Mesendoderm (in vitro differentiated cells): ENCODE measurements at regions not wholly inside any gene's neighbourhood (a gene's known extent, or its start where the extent isn't known, plus 50 kb on each side); places are given as distances from the start of the nearest gene placed in this dataset.

ENCODE experiments used
- DNase-seq: peaks from one replicate; pipeline ENCODE4 v3.0.0; 2013
- H2AK5ac ChIP-seq: 2 replicates; pipeline ENCODE4 v1.6.1; 2013; ENCODE audit warnings: low read length, inconsistent platforms
- H2BK120ac ChIP-seq: 2 replicates; pipeline ENCODE4 v1.6.1; 2013; ENCODE audit warnings: low read depth, mild to moderate bottlenecking, low read length, moderate library complexity, mixed read lengths
- H2BK15ac ChIP-seq: replicated peaks from 2 replicates; pipeline ENCODE4 v1.6.1; 2013; ENCODE audit warnings: low read depth, mild to moderate bottlenecking, moderate library complexity
- H2BK5ac ChIP-seq: 2 replicates; pipeline ENCODE4 v1.6.1; 2013; ENCODE audit warnings: low read length, inconsistent platforms
- H3K18ac ChIP-seq: 2 replicates; pipeline ENCODE4 v1.6.1; 2013; ENCODE audit warnings: mild to moderate bottlenecking, low read length, mixed read lengths
- H3K23ac ChIP-seq: one replicate; pipeline ENCODE4 v1.6.1; 2013; ENCODE audit warnings: low read length
- H3K27ac ChIP-seq: 2 replicates; pipeline ENCODE4 v1.5.1; 2013; ENCODE audit warnings: low read depth, mild to moderate bottlenecking, inconsistent platforms, low read length, moderate library complexity
- H3K27me3 ChIP-seq: 2 replicates; pipeline ENCODE4 v1.6.1; 2013; ENCODE audit warnings: low read length, control low read depth, mild to moderate bottlenecking, inconsistent platforms; ENCODE audit not compliant: insufficient read depth, poor library complexity
- H3K36me3 ChIP-seq: 2 replicates; pipeline ENCODE4 v1.6.1; 2013; ENCODE audit warnings: low read length, inconsistent platforms; ENCODE audit not compliant: control insufficient read depth, insufficient read depth
- H3K4ac ChIP-seq: one replicate; pipeline ENCODE4 v1.6.1; 2013; ENCODE audit warnings: low read depth, mild to moderate bottlenecking, low read length, moderate library complexity
- H3K4me1 ChIP-seq: 2 replicates; pipeline ENCODE4 v1.6.1; 2013; ENCODE audit warnings: low read depth, low read length, inconsistent platforms; ENCODE audit not compliant: control insufficient read depth
- H3K4me2 ChIP-seq: 2 replicates; pipeline ENCODE4 v1.6.1; 2013; ENCODE audit warnings: low read length
- H3K4me3 ChIP-seq: 2 replicates; pipeline ENCODE4 v1.5.1; 2013; ENCODE audit warnings: mild to moderate bottlenecking, low read length
- H3K56ac ChIP-seq: one replicate; pipeline ENCODE4 v1.6.1; 2013; ENCODE audit warnings: low read length
- H3K79me1 ChIP-seq: 2 replicates; pipeline ENCODE4 v1.6.1; 2013; ENCODE audit warnings: low read length, inconsistent platforms
- H3K79me2 ChIP-seq: 2 replicates; pipeline ENCODE4 v1.6.1; 2013; ENCODE audit warnings: mild to moderate bottlenecking, low read length; ENCODE audit not compliant: control insufficient read depth, insufficient read depth
- H3K9ac ChIP-seq: 2 replicates; pipeline ENCODE4 v1.6.1; 2013; ENCODE audit warnings: low read length, inconsistent platforms
- H4K5ac ChIP-seq: one replicate; pipeline ENCODE4 v1.6.1; 2013; ENCODE audit warnings: low read length
- H4K8ac ChIP-seq: one replicate; pipeline ENCODE4 v1.6.1; 2013; ENCODE audit warnings: low read depth, mild to moderate bottlenecking, control low read depth, low read length, moderate library complexity
- WGBS: extraction: QIAGEN DNeasy Blood & Tissue Kit; methylation state at CpG from one replicate; pipeline ENCODE4 v1.1.7; 2013; ENCODE audit warnings: low lambda C conversion rate, missing lambda C conversion rate; ENCODE audit not compliant: insufficient coverage; ENCODE audit errors: extremely low coverage; 5-methylcytosine and 5-hydroxymethylcytosine counted together

GRCh38 chr13:87280139-87280538 is 391.0 kb upstream of the SLITRK5 start:
- Histone ChIP-seq H4K5ac (no peak overlapping the region), H3K79me2 (no peaks in the 10 kb centered on the region), H3K4me1 (no peaks in the 10 kb centered on the region), H3K23ac (no peak overlapping the region), H2BK120ac (no peak overlapping the region), H3K79me1 (no peaks in the 10 kb centered on the region), H2BK15ac (peak overlapping the region; percentile 27), H3K18ac (no peak overlapping the region), H3K27me3 (no peaks in the 10 kb centered on the region), H3K9ac (no peak overlapping the region), H3K36me3 (no peaks in the 10 kb centered on the region), H2BK5ac (no peak overlapping the region), H4K8ac (no peak overlapping the region), H3K4me3 (no peak overlapping the region), H3K4me2 (no peak overlapping the region), H2AK5ac (no peak overlapping the region), H3K4ac (no peak overlapping the region), H3K56ac (no peak overlapping the region), H3K27ac (no peak overlapping the region)
- WGBS, result no CpG with 5 or more reads among the region's 4 CpGs
- no peak for DNase-seq

GRCh38 chr13:87287721-87288120 is 383.4 kb upstream of the SLITRK5 start:
- H3K27ac ChIP-seq, result no peak overlapping the region
- no peaks in the 10 kb centered on the region for H3K27me3 ChIP-seq
- no peak overlapping the region for H3K4me3 ChIP-seq
- no peak overlapping the region for H3K23ac ChIP-seq
- H2BK120ac ChIP-seq, result no peak overlapping the region
- no peak overlapping the region for H4K8ac ChIP-seq
- no peak overlapping the region for H3K4me2 ChIP-seq
- H4K5ac ChIP-seq, result no peak overlapping the region
- H2AK5ac ChIP-seq, result no peak overlapping the region
- H3K4me1 ChIP-seq, result no peaks in the 10 kb centered on the region
- H3K36me3 ChIP-seq, result no peaks in the 10 kb centered on the region
- H3K9ac ChIP-seq, result no peak overlapping the region
- no peak overlapping the region for H3K56ac ChIP-seq
- no peak overlapping the region for H3K4ac ChIP-seq
- DNase-seq, result no peak
- no peaks in the 10 kb centered on the region for H3K79me1 ChIP-seq
- H2BK15ac ChIP-seq, result no peak overlapping the region
- H2BK5ac ChIP-seq, result no peak overlapping the region
- no peak overlapping the region for H3K18ac ChIP-seq
- WGBS, result no CpG with 5 or more reads among the region's 3 CpGs
- no peaks in the 10 kb centered on the region for H3K79me2 ChIP-seq

- H3K79me1 ChIP-seq, result no peaks in the 10 kb centered on the region
- no peak overlapping the region for H3K9ac ChIP-seq
- no peak overlapping the region for H3K23ac ChIP-seq
- H3K27me3 ChIP-seq, result no peaks in the 10 kb centered on the region
- H2AK5ac ChIP-seq, result no peak overlapping the region
- H3K56ac ChIP-seq, result no peak overlapping the region
- no peak overlapping the region for H2BK15ac ChIP-seq
- H3K4me2 ChIP-seq, result no peak overlapping the region
- no peak for DNase-seq
- H3K4ac ChIP-seq, result no peak overlapping the region
- H3K18ac ChIP-seq, result no peak overlapping the region
- H4K5ac ChIP-seq, result no peak overlapping the region
- H3K79me2 ChIP-seq, result no peaks in the 10 kb centered on the region
- no peak overlapping the region for H3K4me3 ChIP-seq
- no peak overlapping the region for H2BK120ac ChIP-seq
- no peak overlapping the region for H3K27ac ChIP-seq
- H4K8ac ChIP-seq, result no peak overlapping the region
- H2BK5ac ChIP-seq, result no peak overlapping the region
- no peaks in the 10 kb centered on the region for H3K36me3 ChIP-seq
- no peaks in the 10 kb centered on the region for H3K4me1 ChIP-seq
These were observed 375.5 kb upstream of the SLITRK5 start for GRCh38 chr13:87295636-87296035.

- Histone ChIP-seq H3K9ac (no peak overlapping the region), H3K4me2 (no peak overlapping the region), H2AK5ac (no peak overlapping the region), H3K18ac (no peak overlapping the region), H4K5ac (no peak overlapping the region), H2BK5ac (no peak overlapping the region), H2BK15ac (no peak overlapping the region), H3K79me2 (no peaks in the 10 kb centered on the region), H3K56ac (no peak overlapping the region), H4K8ac (no peak overlapping the region), H3K27ac (no peak overlapping the region), H3K4me3 (no peak overlapping the region), H3K27me3 (no peaks in the 10 kb centered on the region), H3K4me1 (no peaks in the 10 kb centered on the region), H3K4ac (no peak overlapping the region), H3K23ac (no peak overlapping the region), H3K36me3 (no peaks in the 10 kb centered on the region), H2BK120ac (no peak overlapping the region), H3K79me1 (no peaks in the 10 kb centered on the region)
- DNase-seq, result no peak
- WGBS, result no CpG with 5 or more reads among the region's 3 CpGs
These were observed 369.1 kb upstream of the SLITRK5 start for GRCh38 chr13:87302034-87302433.

- Histone ChIP-seq H3K4me2 (no peak overlapping the region), H2AK5ac (no peak overlapping the region), H3K4me1 (no peaks in the 10 kb centered on the region), H3K18ac (no peak overlapping the region), H2BK15ac (no peak overlapping the region), H2BK5ac (no peak overlapping the region), H4K8ac (no peak overlapping the region), H2BK120ac (no peak overlapping the region), H3K79me1 (no peaks in the 10 kb centered on the region), H3K56ac (no peak overlapping the region), H3K9ac (no peak overlapping the region), H3K79me2 (no peaks in the 10 kb centered on the region), H3K4ac (no peak overlapping the region), H3K27ac (no peak overlapping the region), H4K5ac (no peak overlapping the region), H3K4me3 (no peak overlapping the region), H3K27me3 (no peaks in the 10 kb centered on the region), H3K36me3 (no peaks in the 10 kb centered on the region), H3K23ac (no peak overlapping the region)
- no peak for DNase-seq
- WGBS, result no CpG with 5 or more reads among the region's 1 CpG
These were observed 368.2 kb upstream of the SLITRK5 start for GRCh38 chr13:87302931-87303330.

- Histone ChIP-seq H3K4me3 (no peak overlapping the region), H2BK5ac (no peak overlapping the region), H3K4me2 (no peak overlapping the region), H3K36me3 (no peaks in the 10 kb centered on the region), H3K79me2 (no peaks in the 10 kb centered on the region), H2AK5ac (no peak overlapping the region), H2BK120ac (no peak overlapping the region), H3K9ac (no peak overlapping the region), H3K27me3 (no peaks in the 10 kb centered on the region), H3K23ac (no peak overlapping the region), H3K79me1 (no peaks in the 10 kb centered on the region), H2BK15ac (no peak overlapping the region), H4K8ac (no peak overlapping the region), H3K4me1 (no peaks in the 10 kb centered on the region), H4K5ac (no peak overlapping the region), H3K56ac (no peak overlapping the region), H3K18ac (no peak overlapping the region), H3K4ac (no peak overlapping the region), H3K27ac (no peak overlapping the region)
- no CpG with 5 or more reads among the region's 2 CpGs for WGBS
- DNase-seq, result no peak
These were observed 360.0 kb upstream of the SLITRK5 start for GRCh38 chr13:87311165-87311564.
